ENCODE measurements at regions not wholly inside any gene's neighbourhood (a gene's known extent, or its start where the extent isn't known, plus 50 kb on each side); places are given as distances from the start of the nearest gene placed in this dataset.

DNA sequence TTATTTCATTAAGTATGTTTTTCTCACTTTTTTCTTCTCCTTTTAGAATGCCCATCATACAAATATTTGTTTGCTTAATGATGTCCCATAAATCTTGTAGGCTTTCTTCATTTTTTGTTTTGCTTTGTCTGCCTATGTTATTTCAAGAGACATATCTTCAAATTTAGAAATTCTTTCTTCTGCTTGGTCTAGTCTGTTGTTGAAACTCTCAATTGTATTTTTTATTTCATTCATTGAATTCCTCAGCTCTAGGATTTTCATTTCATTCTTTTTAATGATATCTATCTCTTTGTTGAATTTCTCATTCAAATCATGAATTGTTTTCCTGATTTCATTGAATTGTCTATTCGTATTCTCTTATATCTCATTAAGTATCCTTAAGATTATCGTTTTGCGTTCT, 125.1 kb upstream of the VIPR2 start:
- DNase-seq (ENCODE audit: extremely low read depth, low read depth), result no peak

DNA sequence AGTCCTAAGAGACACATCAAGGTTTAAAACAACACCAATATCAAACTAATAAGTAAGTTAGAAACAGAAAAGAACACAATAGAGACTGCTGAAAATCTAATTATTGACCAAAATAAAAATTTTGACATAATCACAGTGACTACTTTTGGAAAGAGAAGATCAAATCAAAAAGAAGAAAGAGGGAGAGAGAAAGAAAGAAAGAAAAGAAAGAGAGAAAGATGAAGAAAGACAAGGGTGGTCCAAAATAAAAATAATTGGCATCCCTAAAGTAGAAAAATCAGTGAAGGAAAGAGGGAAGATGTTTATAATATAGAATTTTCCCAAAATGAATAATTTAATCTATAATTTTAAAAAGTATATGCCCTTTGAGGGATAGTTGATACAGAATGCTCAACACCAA, 118.8 kb upstream of the VIPR2 start:
- DNase-seq (ENCODE audit: extremely low read depth, low read depth), result no peak

DNA sequence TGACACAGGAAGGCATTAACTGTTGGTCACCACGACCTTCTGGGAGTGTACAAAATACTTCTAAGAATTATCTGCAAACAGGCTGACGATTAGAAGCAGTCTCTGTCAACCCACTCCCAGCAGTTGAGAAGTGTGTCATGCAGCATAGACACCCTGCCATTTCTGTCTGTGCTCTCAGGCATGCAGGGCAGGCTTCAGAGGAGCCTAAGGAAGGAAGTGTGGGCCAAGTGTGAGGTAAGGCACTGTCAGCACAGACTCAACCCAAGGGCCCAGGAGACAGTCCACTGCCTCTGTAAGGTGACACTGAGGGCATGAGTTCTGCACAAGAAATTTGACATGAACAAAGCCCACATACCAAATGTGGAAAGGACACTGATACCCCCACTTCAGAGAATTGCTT, 109.0 kb upstream of the VIPR2 start:
- no peak for DNase-seq (ENCODE audit: extremely low read depth, low read depth)

DNA sequence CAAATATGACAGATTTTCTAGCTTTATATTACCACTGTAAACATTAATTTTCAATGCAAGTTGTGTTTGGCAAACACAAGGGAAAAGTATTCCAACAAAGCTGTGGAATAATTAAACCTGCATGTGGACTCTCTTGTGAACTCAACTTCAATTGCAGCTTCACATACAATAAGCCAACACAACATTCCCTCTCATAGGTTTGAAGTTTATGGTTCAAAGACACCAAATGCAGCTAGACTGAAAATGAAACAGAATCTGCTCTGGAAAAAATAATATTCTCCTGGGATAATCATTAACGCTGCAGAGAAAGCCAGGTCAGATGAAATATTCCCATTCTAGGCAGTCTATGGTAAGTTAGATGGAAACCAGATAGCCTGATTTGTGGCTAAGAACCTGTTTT, 105.8 kb upstream of the VIPR2 start:
- no peak for DNase-seq (ENCODE audit: extremely low read depth, low read depth)

DNA sequence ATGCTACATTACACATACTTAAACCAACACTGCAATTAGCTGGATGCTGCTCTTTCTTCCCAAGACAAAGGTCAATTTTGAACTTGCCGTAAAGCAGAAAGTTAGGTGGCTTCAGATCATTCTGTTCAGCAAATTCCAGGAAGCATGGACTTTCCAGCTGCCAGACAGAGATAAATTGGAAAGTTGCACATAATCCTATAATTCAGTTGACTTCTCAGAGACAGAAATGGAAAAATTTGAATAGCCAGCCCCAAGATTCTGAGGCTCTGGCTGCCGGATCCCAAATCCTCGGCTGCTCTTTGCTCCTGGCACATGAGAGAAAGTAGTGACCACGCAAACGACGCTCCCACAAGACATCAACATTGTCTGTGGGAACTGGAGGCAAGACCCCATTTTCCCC, 105.0 kb upstream of the VIPR2 start:
- no peak for DNase-seq (ENCODE audit: extremely low read depth, low read depth)

DNA sequence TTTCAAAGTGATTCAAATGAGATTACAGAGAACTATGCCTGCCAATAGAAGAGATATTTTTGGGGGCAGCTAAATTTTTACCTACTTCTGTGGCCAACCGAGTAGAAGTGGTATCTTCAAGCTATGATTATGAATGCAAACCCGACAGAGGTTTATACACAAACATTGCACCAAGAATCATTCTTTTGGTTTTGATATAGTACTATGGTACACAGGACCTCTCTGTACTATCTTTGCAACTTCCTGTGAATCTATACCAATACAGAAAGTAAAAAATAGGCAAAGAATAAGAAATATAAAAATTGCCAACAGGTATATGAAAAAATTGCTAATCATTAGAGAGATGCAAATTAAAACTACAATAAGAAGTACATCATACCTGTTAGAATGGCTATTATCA, 103.2 kb upstream of the VIPR2 start:
- DNase-seq (ENCODE audit: extremely low read depth, low read depth), result no peak

DNA sequence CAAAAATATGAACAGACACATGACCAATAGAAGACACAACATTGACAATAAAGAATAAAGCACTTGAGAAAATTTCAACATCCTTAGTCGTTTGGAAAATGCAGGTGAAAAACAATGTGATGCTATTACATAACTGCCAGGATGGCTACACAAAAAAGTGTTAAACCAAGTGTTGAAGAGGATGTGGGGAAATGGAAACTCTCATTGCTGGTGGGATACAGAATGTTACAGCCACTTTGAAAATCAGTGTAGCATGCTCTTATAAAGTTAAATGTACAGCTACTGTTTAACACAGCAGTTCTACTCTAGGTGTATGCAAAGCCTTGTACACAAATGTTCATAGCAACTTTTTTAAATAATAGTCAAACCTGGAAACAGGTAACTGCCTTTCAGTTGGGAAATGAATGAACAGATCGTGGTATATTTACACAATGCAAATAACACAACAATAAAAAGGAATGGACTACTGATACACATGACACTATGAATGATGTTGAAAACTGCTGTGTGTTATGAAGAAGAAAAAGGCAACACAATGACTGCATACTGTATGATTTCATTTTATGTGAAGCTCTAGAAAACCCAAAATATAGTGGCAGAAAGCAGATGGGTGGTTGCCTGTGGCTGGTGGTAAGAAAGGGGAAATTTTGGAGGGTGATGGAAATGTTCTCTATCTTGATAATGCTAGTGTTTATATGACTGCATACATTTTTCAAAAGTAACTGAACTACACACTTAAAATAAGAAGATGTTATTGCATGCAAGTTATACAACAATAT, 102.2 kb upstream of the VIPR2 start:
- DNase-seq (ENCODE audit: extremely low read depth, low read depth), result no peak

DNA sequence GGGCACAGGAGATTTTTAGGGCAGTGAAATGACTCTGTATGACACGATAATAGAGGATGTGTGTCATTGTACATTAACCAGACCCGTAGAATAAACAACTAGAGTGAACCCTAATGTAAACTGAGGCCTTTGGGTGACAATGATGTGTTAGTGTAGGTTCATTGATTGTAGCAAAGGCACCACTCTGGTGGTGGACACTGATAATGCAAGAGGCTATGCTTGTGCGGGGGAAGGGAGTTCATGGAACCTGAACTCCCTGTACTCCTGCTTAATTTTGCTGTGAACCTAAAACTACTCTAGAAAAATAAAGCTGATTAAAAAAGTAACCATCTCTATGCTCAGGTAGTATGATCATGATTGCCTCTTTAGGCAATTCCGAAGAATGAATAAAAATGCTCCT, 96.3 kb upstream of the VIPR2 start:
- DNase-seq (ENCODE audit: extremely low read depth, low read depth), result no peak

DNA sequence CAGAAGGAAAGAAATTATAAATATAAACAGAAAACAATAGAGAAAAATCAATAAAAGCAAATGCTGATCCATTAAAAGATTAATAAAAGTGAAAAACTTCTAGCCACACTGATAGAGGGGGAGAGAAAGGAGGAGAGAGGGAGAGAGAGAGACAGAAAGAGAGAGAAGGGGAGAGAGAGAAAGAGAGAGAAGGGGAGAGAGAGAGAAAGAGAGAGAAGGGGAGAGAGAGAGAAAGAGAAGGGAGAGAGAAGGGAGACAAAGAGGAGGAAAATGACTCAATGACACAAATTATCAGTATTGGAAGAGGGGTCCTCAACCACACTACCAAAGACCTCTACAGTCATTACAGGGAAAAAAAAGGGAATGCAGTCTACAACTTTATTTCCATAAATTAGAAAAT, 94.4 kb upstream of the VIPR2 start:
- DNase-seq (ENCODE audit: extremely low read depth, low read depth), result no peak

DNA sequence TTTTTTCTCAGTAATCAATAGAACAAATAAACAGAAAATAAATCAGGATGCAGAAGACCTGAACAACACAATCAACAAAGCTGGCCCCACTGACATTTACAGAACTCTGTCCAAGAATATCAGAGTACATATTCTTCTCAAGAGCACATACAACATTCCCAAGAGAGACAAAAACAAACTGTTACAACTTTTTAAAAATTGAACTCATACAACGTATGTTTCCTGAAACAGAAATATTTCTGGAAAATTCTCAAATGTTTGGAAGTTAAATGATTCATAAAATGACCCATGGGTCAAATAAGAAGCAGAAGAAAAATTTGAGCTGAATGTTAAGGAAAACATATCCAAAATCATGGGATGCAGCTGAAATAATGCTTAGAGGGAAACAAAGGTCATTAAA, 93.9 kb upstream of the VIPR2 start:
- no peak for DNase-seq (ENCODE audit: extremely low read depth, low read depth)

DNA sequence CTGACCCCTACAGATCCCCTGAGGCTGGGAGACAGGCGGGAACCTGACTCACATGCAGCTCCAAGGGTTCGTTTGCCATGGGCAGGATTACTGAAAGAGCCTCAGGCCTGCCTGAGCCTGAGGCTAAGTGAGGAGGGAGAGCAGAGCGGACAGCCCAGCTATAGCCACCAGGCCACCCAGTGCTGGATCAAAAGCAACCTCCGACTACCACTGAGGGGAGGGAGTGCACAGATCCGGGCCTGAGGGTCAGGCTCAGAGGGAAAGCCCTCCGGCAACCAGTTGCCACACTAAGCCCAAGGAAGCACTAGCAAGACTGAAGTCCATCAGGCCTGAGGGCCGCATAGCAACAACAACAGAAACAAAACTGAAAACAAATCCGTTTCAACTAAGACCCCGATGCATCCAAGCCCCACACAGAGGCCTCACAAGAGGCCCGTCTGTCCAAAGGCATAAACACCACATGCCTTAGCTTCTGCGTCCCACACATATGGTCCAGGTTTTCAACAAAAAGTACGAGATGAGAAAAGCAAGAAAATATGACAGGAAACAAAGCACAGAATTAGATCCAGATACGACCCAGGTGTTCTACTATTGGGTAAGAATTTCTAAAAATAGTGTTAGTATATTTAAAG, 92.5 kb upstream of the VIPR2 start:
- DNase-seq (ENCODE audit: extremely low read depth, low read depth), result no peak

DNA sequence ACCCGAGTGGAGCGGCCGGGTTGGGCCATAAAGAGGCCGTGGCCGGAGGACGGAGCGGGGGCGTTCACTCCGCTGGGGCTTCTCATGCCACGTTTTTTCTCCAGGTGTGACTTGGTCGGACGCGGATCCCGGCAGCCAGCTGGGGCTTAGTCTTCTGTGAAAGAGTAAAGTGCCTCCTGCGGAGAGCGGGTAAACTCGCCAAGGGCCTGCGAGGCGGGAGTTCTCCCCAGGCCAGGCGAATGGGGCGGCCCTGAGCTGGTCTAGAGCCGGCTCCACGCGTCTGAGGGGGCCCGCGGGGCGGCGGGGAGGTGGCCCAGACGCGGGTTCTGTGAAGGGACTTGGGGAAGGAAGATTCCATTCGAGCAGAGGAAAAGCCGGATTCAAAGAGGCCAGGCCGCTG, 86.3 kb upstream of the VIPR2 start:
- no peak for DNase-seq (ENCODE audit: extremely low read depth, low read depth)

DNA sequence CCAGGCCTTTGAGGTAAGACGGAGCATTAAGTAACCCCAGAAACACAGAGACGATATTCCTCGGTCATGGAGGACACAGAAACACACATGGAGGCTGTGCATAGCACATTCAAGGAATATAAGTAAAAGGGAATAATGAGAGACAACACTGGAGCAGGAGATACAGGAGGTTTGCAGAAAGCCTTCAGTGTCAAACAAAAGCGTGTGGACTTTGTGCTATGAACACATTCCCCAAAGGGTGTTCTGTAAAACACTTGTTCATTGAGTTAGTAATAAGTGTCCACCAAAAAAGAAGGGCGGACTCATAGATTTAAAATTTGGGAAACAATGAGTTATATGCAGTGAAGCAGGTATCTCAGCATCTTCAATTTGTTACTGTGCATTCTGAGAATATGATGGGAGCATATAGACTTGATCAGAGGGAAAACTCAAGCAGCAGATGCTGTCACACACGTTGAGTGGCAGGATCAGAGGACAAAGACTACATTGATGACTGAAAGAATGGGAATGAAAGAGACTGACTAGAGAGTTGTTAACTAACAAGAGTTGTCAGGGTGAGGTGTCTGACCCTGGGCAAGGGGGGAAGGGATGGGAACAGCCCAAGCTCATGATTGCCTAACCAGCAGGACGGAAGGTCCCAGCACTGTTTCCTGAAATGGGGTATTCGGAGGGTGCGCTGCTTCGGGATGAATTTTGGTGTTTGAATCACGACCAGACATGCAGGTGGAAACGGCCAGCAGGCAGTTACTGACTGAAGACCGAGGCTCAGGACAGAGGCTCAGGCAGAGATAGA, 85.2 kb upstream of the VIPR2 start:
- no peak for DNase-seq (ENCODE audit: extremely low read depth, low read depth)

DNA sequence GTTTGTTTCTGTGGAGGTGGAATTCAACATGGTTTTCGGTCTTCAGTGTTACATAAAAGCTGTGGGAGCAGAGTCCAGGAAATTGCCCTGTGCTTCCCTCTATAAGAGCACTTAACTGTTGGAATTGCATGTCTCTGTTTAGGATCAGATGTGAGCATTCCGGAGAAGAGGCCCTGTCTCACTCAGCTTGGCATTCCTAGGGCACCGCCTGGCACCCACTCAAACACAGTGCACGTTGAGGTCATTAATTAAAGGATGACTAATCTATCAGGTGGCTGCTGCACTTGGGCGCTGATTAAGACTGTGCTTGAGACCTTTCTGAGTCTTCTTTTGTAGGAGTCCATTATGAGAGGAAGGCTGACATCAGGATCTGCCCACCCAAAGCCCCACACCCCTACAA, 82.8 kb upstream of the VIPR2 start:
- DNase-seq (ENCODE audit: extremely low read depth, low read depth), result no peak

DNA sequence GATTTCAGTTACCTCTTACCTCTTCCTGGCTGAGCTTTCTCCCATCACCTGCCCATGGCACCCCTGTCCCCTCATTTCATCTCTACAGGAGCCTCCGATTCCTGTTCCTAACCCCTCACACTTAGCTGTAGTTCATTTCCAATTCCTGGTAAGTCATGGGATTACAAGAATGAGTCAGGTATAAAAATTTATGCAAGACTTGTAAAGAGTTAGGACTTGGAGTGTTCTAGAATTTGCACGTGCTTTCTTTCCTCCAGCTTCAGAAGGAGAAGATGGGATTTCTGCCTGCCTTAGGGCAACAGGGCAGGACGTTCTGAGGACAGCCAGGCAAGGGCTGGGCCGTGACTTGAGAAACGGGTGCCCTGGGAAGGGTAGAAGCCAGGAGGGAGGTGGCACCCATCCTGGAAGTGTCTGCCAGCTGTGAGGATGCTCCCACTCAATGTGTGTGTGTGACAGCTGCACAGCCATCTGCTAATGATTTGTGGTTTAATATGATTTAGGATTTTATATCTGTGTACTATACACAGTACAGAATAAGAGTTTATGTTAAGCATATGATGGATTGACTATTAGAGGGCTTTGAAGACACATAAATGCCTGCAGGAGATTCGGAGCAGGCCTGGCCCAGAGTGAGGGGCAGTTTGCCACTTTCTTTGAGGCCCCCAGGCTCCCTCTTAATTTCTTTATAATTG, 81.5 kb upstream of the VIPR2 start:
- no peak for DNase-seq (ENCODE audit: extremely low read depth, low read depth)

DNA sequence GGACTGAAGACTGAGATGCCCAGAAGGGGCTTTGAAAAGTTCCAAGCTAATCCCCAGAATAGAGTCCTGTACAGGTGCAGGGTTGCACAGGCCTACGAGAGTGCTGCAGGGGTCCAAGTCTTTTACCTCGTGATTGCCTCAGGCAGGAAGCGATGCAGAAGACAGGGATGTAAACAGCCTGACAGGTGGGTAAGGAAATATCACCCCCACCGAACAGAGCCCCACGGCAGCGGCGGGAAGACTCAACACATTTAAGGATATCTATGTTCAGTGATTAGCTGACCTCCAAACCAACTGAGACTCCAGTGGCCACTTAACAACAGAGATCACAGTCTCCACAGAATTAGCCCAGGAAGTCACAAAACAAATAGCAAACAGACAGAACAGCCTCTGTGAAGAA, 73.9 kb upstream of the VIPR2 start:
- DNase-seq (ENCODE audit: extremely low read depth, low read depth), result no peak

DNA sequence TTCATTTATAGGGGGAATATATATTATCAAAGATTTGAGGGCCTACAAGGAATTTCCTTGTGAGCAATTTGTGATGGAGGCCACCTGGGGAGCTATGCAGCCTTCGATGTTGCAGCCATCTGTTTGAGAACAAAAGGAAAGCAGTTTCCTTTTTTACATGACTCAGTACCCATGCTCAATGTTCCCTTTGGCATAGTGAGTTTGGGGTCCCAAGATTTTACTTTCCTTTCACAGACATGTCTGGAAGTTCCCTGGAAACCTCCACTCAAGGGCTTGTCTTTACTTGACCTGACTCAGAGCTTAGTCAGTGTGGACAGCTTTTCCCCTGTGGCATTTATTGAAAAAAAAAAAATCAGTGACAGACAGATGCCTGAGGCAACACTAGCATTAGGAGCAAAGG, 73.5 kb upstream of the VIPR2 start:
- no peak for DNase-seq (ENCODE audit: extremely low read depth, low read depth)

DNA sequence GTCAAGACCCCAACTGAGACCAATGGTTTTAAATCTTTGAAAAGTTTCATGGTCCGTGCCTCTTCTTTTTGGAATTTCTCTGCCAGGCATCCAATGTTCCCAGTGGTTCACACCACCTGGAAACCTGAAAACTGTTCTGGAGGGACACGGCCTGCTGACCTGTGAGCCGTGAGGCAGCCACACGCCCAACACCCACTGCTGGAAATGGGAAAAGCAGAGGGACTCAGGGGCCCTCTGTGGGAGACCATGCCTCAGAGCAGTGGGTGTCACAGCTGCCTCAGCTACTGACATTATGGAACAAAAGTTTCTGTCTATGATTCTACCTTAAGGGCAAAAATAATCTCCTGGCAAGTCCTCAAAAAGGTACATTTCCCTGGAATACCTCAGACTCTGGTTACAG, 70.4 kb upstream of the VIPR2 start:
- no peak for DNase-seq (ENCODE audit: extremely low read depth, low read depth)

DNA sequence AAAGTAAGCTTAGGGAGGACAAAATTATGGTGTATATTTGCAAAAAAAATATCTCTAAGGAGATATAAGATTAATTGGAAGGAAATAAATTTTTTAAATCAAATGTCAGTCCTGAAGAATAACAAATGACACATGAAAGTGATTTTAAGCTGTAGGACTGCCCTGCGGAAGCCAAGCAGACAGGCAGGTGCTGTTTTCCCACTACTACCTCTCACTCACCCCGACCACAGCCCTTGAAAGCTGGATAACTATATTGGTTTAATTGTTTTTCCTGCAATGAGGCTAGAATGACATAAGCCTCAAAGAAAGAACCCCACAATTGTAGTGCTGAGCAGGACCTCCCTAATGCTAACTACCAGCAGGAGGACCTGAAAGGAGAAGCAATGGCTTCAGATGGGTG, 68.6 kb upstream of the VIPR2 start:
- DNase-seq (ENCODE audit: extremely low read depth, low read depth), result no peak

DNA sequence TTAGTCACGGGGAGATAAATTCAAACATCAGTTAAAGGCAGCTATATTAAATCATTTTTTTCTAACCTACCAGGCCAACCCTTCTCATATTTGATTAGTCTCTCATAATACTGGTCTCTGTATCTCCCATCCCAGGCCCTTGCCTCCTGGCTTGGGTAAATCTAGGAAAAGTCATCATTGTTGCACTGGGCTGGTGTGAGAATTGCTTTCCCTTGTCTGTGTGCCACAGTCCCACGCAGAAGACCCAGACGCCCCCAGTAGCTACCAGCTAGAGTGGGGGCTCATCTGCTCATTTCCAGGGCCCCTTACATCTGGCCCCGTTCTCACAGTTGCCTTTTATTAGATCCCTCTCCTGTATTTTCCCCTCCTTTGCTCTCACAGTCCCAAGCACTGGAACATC, 67.6 kb upstream of the VIPR2 start:
- no peak for DNase-seq (ENCODE audit: extremely low read depth, low read depth)

DNA sequence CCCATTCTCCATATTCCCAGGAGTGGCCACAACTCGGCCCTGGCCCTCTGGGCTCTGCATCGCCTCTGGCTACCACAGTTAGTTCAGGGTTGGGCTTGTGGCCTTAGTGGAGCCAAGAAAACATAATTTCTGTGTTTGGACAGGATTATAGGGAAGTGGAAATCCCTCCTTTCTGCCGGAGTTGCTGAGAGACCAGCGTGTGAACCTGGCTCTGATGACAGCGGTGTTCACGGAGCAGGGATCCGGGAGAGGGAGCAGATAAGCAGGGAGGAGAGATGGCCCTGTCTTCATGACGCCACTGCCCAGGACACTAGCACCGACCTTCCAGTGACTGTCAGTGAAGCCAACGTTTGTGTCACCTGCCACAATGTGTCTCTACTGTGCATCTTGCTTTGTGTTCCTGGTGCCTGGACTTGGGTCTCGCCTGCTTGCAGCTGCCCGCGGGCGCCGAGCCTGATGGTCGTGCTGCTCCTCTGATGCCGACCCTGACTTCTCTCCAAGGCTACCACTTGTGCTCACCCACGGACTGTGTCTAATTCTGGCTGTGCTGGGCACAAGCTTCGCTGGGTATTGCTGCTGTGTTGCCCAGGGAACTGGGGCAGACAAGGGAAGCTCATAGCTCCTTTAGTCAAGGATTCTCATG, 67.0 kb upstream of the VIPR2 start:
- no peak for DNase-seq (ENCODE audit: extremely low read depth, low read depth)
